NT2/D1 (cell line): ENCODE measurements at regions not wholly inside any gene's neighbourhood (a gene's known extent, or its start where the extent isn't known, plus 50 kb on each side); places are given as distances from the start of the nearest gene placed in this dataset.

ENCODE experiments used
- DNase-seq: peaks from one replicate; pipeline ENCODE4 v3.0.0-alpha.2; 2011; ENCODE audit warnings: low read depth, low spot score
- H3K27me3 ChIP-seq: 2 replicates; pipeline ENCODE4 v1.6.0; 2011; ENCODE audit warnings: mild to moderate bottlenecking; ENCODE audit not compliant: insufficient read length, insufficient read depth
- H3K36me3 ChIP-seq: 2 replicates; pipeline ENCODE4 v1.6.1; 2011; ENCODE audit warnings: mild to moderate bottlenecking, low read length, mixed read lengths; ENCODE audit not compliant: insufficient read depth, insufficient read length
- H3K4me1 ChIP-seq: 2 replicates; pipeline ENCODE4 v1.5.1; 2011; ENCODE audit not compliant: insufficient read depth, insufficient read length
- H3K4me3 ChIP-seq: 2 replicates; pipeline ENCODE4 v1.5.1; 2011; ENCODE audit warnings: low read depth; ENCODE audit not compliant: insufficient read length
- H3K9ac ChIP-seq: 2 replicates; pipeline ENCODE4 v1.6.0; 2011; ENCODE audit warnings: low read depth; ENCODE audit not compliant: insufficient read length
- H3K9me3 ChIP-seq: 2 replicates; pipeline ENCODE4 v1.5.1; 2011; ENCODE audit warnings: mild to moderate bottlenecking, low read length; ENCODE audit not compliant: insufficient read depth
- SUZ12 ChIP-seq: IDR thresholded peaks from 2 replicates; pipeline ENCODE4 v1.6.1; 2011; ENCODE audit not compliant: insufficient read length, insufficient read depth; ENCODE audit errors: extremely low read depth
- YY1 ChIP-seq: IDR thresholded peaks from 2 replicates; pipeline ENCODE4 v1.6.1; 2011; ENCODE audit not compliant: insufficient read length, insufficient read depth
- ZNF274 ChIP-seq: IDR thresholded peaks from 2 replicates; pipeline ENCODE4 v1.6.1; 2011; ENCODE audit warnings: mild to moderate bottlenecking, low read depth, low read length

DNA sequence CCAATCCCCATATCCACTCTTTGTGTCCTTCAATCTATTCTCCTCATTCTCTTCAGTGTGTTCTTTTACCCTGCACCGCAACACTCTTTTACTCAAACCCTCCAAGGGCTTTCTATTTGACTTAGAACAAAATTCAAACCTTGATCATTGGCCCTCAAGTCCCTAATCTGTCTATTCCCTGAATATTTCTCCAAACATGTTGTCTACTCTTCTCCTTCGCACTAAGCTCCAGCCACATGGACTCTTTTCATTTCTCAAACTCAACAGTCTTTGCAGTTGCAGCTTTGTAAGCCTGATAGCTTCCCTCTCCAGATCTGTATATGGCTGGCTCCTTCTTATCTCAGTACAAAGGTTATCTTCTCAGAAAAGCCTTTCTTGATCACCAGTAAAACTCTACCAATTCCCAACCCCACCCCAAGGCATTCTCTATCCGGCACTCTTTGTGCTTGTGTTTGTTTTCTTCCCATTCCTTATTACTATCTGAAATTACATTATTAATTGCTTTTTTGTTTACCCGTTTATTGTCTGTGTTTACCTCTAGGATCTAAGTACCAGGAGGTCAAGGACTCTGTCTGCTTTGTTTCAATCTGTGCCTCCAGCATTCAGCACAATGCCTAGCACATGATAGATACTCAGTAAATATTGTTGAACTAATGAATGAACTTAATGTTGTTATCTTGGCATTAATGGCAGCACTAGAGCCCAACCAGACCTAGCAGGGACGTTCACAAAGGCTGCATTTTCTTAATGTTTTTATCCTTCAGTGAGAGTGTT lies 147.4 kb downstream of the BBOX1 start:
- H3K9me3 ChIP-seq: peaks cover 16% of the 10 kb centered on the region; the same call in 1 of the 2 replicates
- no peak overlapping the region for H3K9ac ChIP-seq
- peaks cover 4% of the 10 kb centered on the region for H3K36me3 ChIP-seq
- DNase-seq: no peak
- TF ChIP-seq YY1: no peak
- no peak for TF ChIP-seq SUZ12
- TF ChIP-seq ZNF274: no peak
- H3K27me3 ChIP-seq: no peaks in the 10 kb centered on the region
- H3K4me1 ChIP-seq: no peaks in the 10 kb centered on the region
- no peak overlapping the region for H3K4me3 ChIP-seq

DNA sequence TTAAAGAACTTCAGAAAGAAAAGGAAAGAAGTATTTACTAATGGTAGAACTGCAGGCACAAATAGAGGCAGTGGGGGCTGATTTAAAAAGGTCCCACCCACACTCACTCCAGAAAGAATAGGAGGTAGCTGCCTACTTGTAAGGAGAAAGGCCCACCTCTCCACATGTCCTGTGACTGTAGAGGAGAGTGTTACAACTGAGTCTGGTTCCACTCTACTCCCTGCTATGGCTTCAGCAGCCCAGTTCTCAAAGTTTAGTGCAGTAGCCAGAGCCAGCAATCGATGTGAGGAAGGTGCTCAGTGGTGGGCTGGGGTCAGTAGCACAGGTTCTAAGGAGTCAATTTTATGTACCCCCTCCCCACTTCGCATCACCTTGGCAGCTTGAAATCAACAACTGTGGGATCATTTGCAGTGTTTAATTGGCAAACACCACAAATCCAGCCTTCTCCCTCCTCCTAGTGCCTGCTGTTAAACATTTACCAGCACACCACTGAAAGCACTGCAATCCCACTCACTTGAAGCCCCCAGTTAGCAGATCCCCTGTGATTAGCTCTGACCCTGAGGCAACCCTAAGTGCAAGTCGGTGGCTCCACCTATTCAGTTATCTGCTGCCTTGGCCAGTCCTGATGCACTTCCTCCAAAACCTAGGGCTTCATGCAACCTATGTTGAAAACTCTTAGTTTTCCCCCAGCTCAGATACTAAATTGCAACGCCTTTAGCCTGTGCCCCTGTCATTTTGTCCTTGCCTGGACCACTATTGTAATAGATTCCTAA lies 146.6 kb downstream of the BBOX1 start:
- Histone ChIP-seq H3K27me3 (no peaks in the 10 kb centered on the region), H3K9me3 (peaks cover 16% of the 10 kb centered on the region; the same call in 1 of the 2 replicates), H3K4me1 (no peaks in the 10 kb centered on the region), H3K36me3 (peaks cover 3% of the 10 kb centered on the region), H3K4me3 (no peak overlapping the region), H3K9ac (no peak overlapping the region)
- no peak for DNase-seq
- TF ChIP-seq YY1 (no peak), SUZ12 (no peak), ZNF274 (no peak)

DNA sequence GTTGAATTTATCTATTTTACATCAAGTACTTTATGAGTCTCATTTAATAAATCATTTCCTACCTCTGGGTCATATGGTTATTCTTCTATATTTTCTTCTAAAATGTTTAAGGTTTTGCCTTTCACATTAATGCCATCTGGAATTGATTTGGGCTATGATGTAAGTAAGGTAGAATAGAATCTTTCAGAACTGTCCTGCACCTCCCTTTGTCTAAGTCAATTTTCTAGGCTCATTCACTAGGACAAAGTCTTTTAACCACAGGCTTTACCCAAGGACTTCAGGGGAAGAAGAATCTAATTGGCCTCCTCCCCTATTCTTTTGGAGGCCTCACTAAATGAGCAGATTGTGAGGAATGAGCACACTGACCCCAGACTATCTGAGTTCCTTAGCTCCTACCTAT lies 146.0 kb downstream of the BBOX1 start:
- Histone ChIP-seq H3K27me3 (no peaks in the 10 kb centered on the region), H3K9ac (no peak overlapping the region), H3K9me3 (peaks cover 16% of the 10 kb centered on the region; the same call in 1 of the 2 replicates), H3K4me3 (no peak overlapping the region), H3K36me3 (no peaks in the 10 kb centered on the region), H3K4me1 (no peaks in the 10 kb centered on the region)
- TF ChIP-seq YY1: no peak
- no peak for TF ChIP-seq ZNF274
- TF ChIP-seq SUZ12: no peak
- DNase-seq: no peak

DNA sequence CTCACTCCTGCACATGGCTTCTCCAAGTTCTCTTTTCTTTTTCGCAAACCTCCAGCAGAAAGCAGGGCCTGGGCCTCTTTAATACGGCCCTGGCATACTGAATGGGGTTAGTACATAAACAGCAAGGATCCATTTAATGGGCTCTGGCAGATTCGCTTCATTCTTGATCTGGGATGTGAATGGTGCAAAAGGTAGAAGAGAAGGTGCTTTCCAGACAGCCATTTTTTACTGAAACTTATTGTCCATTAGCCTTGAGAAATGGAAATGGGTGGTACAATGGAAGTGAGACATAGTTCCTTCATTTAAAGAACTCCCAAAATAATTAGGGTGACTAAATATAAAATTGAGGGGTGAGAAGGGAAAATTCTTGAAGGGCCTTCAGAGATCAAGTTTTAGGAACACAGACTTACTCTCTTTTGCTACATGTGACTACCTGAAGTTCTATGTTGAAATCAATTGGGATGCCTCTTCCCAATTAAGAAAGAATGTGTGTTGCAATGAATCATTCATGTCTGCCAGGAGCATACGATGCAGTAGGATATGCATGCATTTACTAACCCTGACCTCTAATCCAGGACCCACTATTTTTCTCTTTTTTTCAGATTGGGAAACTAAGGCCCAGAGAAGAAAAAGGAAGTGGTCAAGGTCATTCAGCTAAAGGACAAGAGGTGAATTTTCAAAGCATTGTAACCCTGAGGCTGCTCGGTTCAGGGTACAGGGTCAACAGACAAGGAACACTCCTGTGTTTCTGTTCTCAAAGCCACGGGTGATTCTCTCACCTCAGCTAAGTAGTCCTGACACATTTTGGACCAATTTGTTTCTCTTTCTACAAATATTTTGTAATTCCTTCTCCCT lies 144.1 kb downstream of the BBOX1 start:
- no peak for DNase-seq
- Histone ChIP-seq H3K9ac (no peak overlapping the region), H3K4me3 (no peak overlapping the region), H3K36me3 (no peaks in the 10 kb centered on the region), H3K4me1 (no peaks in the 10 kb centered on the region), H3K9me3 (peaks cover 16% of the 10 kb centered on the region; the same call in 1 of the 2 replicates), H3K27me3 (no peaks in the 10 kb centered on the region)
- TF ChIP-seq YY1 (no peak), ZNF274 (no peak), SUZ12 (no peak)

DNA sequence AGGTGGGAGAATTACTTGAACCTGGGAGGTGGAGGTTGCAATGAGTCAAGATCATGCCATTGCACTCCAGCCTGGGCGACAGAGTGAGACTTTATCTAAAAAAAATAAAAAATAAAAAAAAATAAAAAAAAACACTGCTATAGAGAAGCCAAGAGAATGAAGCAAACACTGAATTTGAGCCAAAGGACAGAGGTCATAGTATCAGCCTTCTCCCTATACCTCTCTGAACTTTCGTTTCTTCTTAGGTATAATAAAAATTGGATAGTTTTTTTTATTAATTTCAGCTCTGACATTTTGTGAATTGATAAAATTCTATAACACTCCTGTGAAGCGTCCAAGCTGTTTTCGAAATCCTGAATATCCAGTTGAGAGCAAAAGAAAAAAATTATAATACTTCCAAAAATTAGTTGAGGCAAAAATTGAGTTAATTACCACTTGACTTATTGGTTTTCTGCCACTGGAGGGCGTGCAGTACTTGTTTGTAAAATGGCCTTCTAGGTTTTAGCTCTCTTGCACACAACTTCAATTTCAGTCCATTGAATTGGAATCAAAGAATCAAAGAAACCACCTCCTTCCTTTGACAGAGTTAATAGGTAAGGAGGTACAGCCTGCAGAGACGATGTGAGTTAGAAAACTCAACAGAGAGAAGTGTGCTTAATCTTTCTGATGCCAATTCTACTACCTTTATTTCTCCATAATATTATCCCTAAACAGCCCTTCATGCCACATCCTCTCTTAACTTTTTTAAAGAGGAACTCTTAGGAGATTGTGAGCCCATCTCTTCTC lies 143.2 kb downstream of the BBOX1 start:
- H3K36me3 ChIP-seq: peaks cover 8% of the 10 kb centered on the region
- no peak overlapping the region for H3K4me3 ChIP-seq
- no peak overlapping the region for H3K9ac ChIP-seq
- H3K4me1 ChIP-seq: no peaks in the 10 kb centered on the region
- H3K27me3 ChIP-seq: no peaks in the 10 kb centered on the region
- DNase-seq: peak; percentile 16
- TF ChIP-seq YY1: no peak
- no peak for TF ChIP-seq ZNF274
- no peak for TF ChIP-seq SUZ12
- H3K9me3 ChIP-seq: peaks cover 16% of the 10 kb centered on the region; the same call in 1 of the 2 replicates

DNA sequence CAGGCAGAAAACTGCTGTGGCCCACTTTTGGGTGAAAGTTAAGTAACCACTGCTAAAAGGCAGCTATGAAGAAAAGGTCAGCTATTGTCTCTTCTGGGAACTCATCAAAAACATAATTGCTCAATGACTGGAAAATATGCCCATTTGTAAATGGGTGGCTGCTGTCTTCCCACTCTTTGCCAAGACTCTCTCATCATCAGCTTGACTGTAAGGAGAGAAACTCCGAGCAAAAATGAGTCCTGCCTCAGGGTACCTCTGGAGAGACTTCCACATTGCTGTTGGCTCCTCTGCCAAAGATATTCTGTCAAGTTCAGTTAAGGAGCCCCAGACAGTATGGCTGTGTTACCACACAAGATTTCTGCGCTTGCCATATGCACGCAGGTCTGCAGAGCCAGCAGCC lies 138.7 kb downstream of the BBOX1 start:
- DNase-seq: no peak
- TF ChIP-seq SUZ12 (no peak), ZNF274 (no peak), YY1 (no peak)

More for the DNA sequence above, 138.7 kb downstream of the BBOX1 start:
- H3K9me3 ChIP-seq: no peaks in the 10 kb centered on the region
- no peaks in the 10 kb centered on the region for H3K4me1 ChIP-seq
- peaks cover 9% of the 10 kb centered on the region for H3K36me3 ChIP-seq
- H3K9ac ChIP-seq: no peak overlapping the region
- no peak overlapping the region for H3K4me3 ChIP-seq
- H3K27me3 ChIP-seq: no peaks in the 10 kb centered on the region
